ENCODE measurements at regions not wholly inside any gene's neighbourhood (a gene's known extent, or its start where the extent isn't known, plus 50 kb on each side); places are given as distances from the start of the nearest gene placed in this dataset.
"Not testable (repeated sequence)": the region's sequence is repeated elsewhere in the genome, so short reads cannot be mapped to it uniquely, and the experiment has no call there.

GRCh38 chr5:94031631-94032030 is 290.2 kb upstream of the POU5F2 start:
- intact Hi-C loops (cut with DNase I, micrococcal nuclease), result no loop called here
- no peak for ATAC-seq

DNA sequence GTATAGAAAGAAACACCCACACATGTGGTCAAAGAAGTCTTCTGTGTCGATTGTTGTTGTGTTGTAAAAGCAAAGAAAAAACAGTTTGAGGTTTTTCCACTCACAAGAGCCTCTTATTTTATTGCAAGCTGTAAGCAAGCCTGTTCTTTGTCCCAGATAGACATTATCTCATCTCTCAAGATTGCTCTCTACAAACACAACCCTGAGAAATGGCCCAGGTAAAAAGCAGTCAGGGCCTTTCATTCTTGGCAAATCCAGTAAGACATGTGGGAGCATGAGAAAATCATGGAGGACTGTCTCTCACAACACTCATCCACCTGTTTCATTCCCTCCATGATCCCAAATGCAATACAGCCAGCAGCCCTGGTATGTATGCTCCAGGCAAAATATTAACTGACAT is 286.6 kb upstream of the POU5F2 start:
- ATAC-seq (no peak), DNase-seq (no peak)
- intact Hi-C loops (cut with DNase I, micrococcal nuclease), result no loop called here

More at GRCh38 chr5:94031631-94032030, 290.2 kb upstream of the POU5F2 start:
- no peak for DNase-seq

GRCh38 chr5:94027145-94027544 is 285.7 kb upstream of the POU5F2 start:
- intact Hi-C loops (cut with DNase I, micrococcal nuclease), result no loop called here
- DNase-seq (no peak), ATAC-seq (no peak)

DNA sequence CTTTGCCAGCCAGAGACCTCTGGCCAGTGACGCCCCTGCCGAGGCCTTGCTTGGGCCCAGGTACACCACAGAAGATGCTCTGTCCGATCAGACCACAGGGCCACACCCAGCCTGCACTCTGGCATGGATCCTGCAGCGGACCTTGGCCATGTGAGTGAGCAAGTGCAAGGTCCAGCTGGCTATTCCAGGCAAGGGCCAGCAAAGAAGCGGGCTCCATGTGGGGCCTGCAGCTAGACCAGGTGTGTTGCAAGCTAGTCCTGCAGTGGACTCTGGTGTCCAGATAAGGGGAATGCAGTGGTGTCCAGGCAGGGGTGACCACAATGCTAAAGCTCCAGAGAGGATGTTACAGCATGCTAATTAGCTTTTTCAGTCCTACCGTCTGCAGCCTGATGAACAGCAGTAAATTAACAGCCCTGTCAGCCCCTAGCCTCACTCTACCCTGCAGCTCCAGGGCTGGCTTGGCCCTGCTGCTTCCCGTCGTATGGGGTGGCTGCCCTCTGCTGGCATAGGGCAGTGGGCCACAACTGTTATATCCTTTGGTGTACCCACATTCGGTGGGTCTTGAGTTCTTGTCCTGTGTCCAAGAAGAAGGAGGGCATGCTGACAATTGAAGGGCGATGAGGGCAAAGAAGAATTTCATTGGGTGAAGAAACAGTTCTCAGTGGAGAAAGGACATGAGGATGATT is 284.5 kb upstream of the POU5F2 start:
- DNase-seq (no peak), ATAC-seq (peak; percentile 26)
- intact Hi-C loops (cut with DNase I, micrococcal nuclease), result no loop called here

- DNase-seq (no peak), ATAC-seq (no peak)
- intact Hi-C loops (cut with DNase I, micrococcal nuclease), result no loop called here
Measured at GRCh38 chr5:94024620-94025019, 283.2 kb upstream of the POU5F2 start.

- ATAC-seq (no peak), DNase-seq (no peak)
- intact Hi-C loops (cut with DNase I, micrococcal nuclease), result no loop called here
Measured at GRCh38 chr5:94024101-94024500, 282.7 kb upstream of the POU5F2 start.

- intact Hi-C loops (cut with DNase I, micrococcal nuclease), result no loop called here
- ATAC-seq, result peak; percentile 80
- no peak for DNase-seq
Measured at GRCh38 chr5:94021246-94021645, 279.8 kb upstream of the POU5F2 start.

- DNase-seq (no peak), ATAC-seq (no peak)
- intact Hi-C loops (cut with DNase I, micrococcal nuclease), result no loop called here
Measured at GRCh38 chr5:94017579-94017978, 276.2 kb upstream of the POU5F2 start.

- no peak for ATAC-seq
- no peak for DNase-seq
- intact Hi-C loops (cut with DNase I, micrococcal nuclease), result no loop called here
Measured at GRCh38 chr5:94010814-94011213, 269.4 kb upstream of the POU5F2 start.

GRCh38 chr5:94009161-94009560 is 267.8 kb upstream of the POU5F2 start:
- ATAC-seq (no peak), DNase-seq (no peak)
- intact Hi-C loops (cut with DNase I, micrococcal nuclease), result no loop called here

- ATAC-seq (no peak), DNase-seq (no peak)
- intact Hi-C loops (cut with DNase I, micrococcal nuclease), result no loop called here
Measured at GRCh38 chr5:93998951-93999455, 257.6 kb upstream of the POU5F2 start.

- DNase-seq (no peak), ATAC-seq (no peak)
- intact Hi-C loops (cut with DNase I, micrococcal nuclease), result no loop called here
Measured at GRCh38 chr5:93997562-93997961, 256.2 kb upstream of the POU5F2 start.

GRCh38 chr5:93995126-93995621 is 253.8 kb upstream of the POU5F2 start:
- intact Hi-C loops (cut with DNase I, micrococcal nuclease), result no loop called here
- ATAC-seq, result no peak
- DNase-seq, result no peak

DNA sequence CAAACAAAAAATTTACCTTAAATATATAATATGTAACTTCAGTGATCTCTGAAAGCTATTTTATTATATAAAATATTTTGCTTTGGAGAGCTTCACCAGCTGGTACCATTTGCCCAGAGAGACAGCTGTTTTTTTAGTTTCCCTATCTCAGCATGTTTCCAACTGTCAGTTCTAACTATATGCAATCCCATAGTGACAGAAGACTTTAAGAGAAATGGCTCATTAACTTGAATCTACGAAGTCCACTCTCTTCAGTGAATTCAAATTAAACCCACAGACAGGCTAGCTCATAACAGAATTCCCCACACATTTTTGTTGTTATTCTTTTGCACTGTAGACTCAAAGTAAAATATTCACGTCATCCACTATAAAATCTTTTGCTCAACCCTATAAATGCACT is 251.8 kb upstream of the POU5F2 start:
- DNase-seq, result no peak
- intact Hi-C loops (cut with DNase I, micrococcal nuclease), result no loop called here
- ATAC-seq, result no peak

DNA sequence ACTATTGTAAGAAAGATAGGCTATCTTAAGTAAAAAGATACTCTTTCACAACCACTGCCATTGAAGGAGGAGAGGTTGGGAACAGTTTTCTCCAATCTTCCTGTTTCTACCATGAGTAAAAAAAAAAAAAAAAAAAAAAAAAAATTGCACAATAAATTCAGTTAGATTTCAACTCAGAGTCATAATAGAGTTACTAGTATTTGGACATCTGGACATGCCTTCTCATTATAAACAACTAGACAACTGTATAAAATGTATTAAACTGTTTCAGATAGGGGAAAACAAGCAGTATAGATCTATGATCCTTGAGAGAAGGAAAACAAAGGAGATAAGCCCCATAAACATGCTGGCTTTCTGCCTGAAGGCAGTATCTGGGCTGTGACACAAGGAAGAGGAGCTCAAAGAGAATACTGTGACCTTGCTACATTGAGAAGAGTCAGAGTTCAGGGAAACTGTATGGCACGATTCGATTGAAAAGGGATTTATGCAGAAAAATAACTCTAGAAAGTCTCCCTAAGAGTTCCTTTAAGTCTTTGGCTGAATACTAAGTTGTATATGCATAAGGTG is 249.2 kb upstream of the POU5F2 start:
- DNase-seq (peak; percentile 37), ATAC-seq (peak; percentile 99)
- intact Hi-C loops (cut with DNase I, micrococcal nuclease), result no loop called here

GRCh38 chr5:93985940-93986570 is 244.7 kb upstream of the POU5F2 start:
- ATAC-seq; DNase-seq; intact Hi-C loops (cut with DNase I, micrococcal nuclease): not testable (repeated sequence)

GRCh38 chr5:93978222-93978621 is 236.8 kb upstream of the POU5F2 start:
- intact Hi-C loops (cut with DNase I, micrococcal nuclease), result no loop called here
- DNase-seq (no peak), ATAC-seq (no peak)

DNA sequence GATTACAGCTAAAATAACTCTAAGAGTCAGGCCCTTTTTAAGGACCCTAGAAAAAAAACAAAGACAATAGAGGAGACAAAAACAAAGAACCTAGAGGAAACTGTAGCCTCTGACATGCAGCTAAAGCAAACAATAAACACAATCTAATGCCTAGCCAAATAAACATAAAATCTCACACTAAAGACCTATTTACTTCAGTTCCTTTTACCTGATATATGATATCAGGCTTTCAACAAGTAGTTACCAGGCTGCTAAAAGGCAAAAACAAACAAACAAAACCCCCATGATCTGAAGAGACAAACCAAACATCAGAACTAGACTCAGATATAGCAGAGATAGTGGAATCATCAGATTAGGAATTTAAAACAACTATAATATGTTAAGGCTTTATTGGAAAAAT is 226.5 kb upstream of the POU5F2 start:
- DNase-seq, result no peak
- intact Hi-C loops (cut with DNase I, micrococcal nuclease), result no loop called here
- ATAC-seq, result no peak

GRCh38 chr5:93964421-93964820 is 223.0 kb upstream of the POU5F2 start:
- intact Hi-C loops (cut with DNase I, micrococcal nuclease), result no loop called here
- DNase-seq, result no peak
- ATAC-seq, result no peak

GRCh38 chr5:93960042-93960441 is 218.6 kb upstream of the POU5F2 start:
- intact Hi-C loops (cut with DNase I, micrococcal nuclease), result no loop called here
- ATAC-seq, result no peak
- no peak for DNase-seq

Data from left colon (tissue), 2 donors.